Testis (tissue), 2 donors: ENCODE measurements at regions not wholly inside any gene's neighbourhood (a gene's known extent, or its start where the extent isn't known, plus 50 kb on each side); places are given as distances from the start of the nearest gene placed in this dataset.

Source experiments
- DNase-seq: peaks from one replicate; pipeline ENCODE4 v3.0.0-alpha.2; 2019
- H3K27ac ChIP-seq, 2 donors: fragments of 200-600 bp; sonication (generic); one replicate each; pipeline ENCODE4 v1.5.1; 2019
- H3K27me3 ChIP-seq: fragments of 200-600 bp; sonication (generic); one replicate; pipeline ENCODE4 v1.5.1; 2019
- H3K36me3 ChIP-seq: fragments of 200-600 bp; sonication (generic); one replicate; pipeline ENCODE4 v1.5.1; 2017; ENCODE audit warnings: low read depth; ENCODE audit errors: missing control alignments
- H3K4me1 ChIP-seq: fragments of 200-600 bp; sonication (generic); one replicate; pipeline ENCODE4 v1.5.1; 2019
- H3K4me3 ChIP-seq, 2 donors: fragments of 200-600 bp; sonication (generic); one replicate each; pipeline ENCODE4 v1.5.1; 2017 to 2019
- H3K9me3 ChIP-seq: fragments of 200-600 bp; sonication (generic); one replicate; pipeline ENCODE4 v1.5.1; 2017
- CTCF ChIP-seq, 3 experiments: fragments of 450-650 bp in 2 of 3; fragments of 200-600 bp in 1 of 3; sonication (generic) in 1 of 3; IDR thresholded peaks; one replicate each; pipeline ENCODE4 v1.5.1; 2016 to 2019; ENCODE audit warnings: antibody characterized with exemption in 3 of 3, mild to moderate bottlenecking in 2 of 3, moderate library complexity in 1 of 3
- POLR2A ChIP-seq: fragments of 450-650 bp; IDR thresholded peaks from one replicate; pipeline ENCODE4 v1.6.1; 2017; ENCODE audit warnings: antibody characterized with exemption, mild to moderate bottlenecking, moderate library complexity
- WGBS, 2 donors: methylation state at CpG; one replicate each; pipeline ENCODE4 v1.1.5; 2018; 5-methylcytosine and 5-hydroxymethylcytosine counted together
- intact Hi-C: fragments of 100-400 bp; cut with DNase I; formaldehyde crosslinking; loops from one replicate; pipeline ENCODE4 v1.15.1; 2023; ENCODE audit warnings: low total_unique reads

GRCh38 chr6:8269872-8270454, 165.4 kb downstream of the SLC35B3 start:
- WGBS, 2 donors, result 43 to 44% methylated on average over 2 of the region's 2 CpGs
- no peak for DNase-seq
- intact Hi-C loops, result no loop called here

GRCh38 chr6:8269094-8269493, 166.3 kb downstream of the SLC35B3 start:
- 71 to 72% methylated on average over 2 of the region's 2 CpGs for WGBS, 2 donors
- no peak for DNase-seq
- no peaks in the 10 kb centered on the region for H3K9me3 ChIP-seq
- H3K4me3 ChIP-seq, result no peak overlapping the region
- intact Hi-C loops, result no loop called here
- TF ChIP-seq POLR2A (no peak), CTCF (IDR thresholded peaks at IDR 0.05) (no peak)
- H3K27me3 ChIP-seq, result no peaks in the 10 kb centered on the region
- H3K36me3 ChIP-seq, result no peaks in the 10 kb centered on the region
- no peaks in the 10 kb centered on the region for H3K4me1 ChIP-seq
- no peak overlapping the region for H3K27ac ChIP-seq

More at GRCh38 chr6:8269872-8270454, 165.4 kb downstream of the SLC35B3 start:
- no peaks in the 10 kb centered on the region for H3K36me3 ChIP-seq
- no peaks in the 10 kb centered on the region for H3K4me1 ChIP-seq
- no peak for TF ChIP-seq POLR2A
- TF ChIP-seq CTCF (IDR thresholded peaks at IDR 0.05), result no peak
- H3K9me3 ChIP-seq, result no peaks in the 10 kb centered on the region
- no peak overlapping the region for H3K4me3 ChIP-seq
- H3K27me3 ChIP-seq, result no peaks in the 10 kb centered on the region
- no peak overlapping the region for H3K27ac ChIP-seq

- TF ChIP-seq POLR2A (no peak), CTCF (IDR thresholded peaks at IDR 0.05) (no peak)
- 81 to 87% methylated on average over 9 of the region's 9 CpGs for WGBS, 2 donors
- no peaks in the 10 kb centered on the region for H3K27me3 ChIP-seq
- H3K27ac ChIP-seq, result no peak overlapping the region
- H3K4me1 ChIP-seq, result no peaks in the 10 kb centered on the region
- H3K4me3 ChIP-seq, result no peak overlapping the region
- intact Hi-C loops, result no loop called here
- H3K36me3 ChIP-seq, result no peaks in the 10 kb centered on the region
- DNase-seq, result no peak
- H3K9me3 ChIP-seq, result no peaks in the 10 kb centered on the region
Observed at GRCh38 chr6:8268606-8269005, 166.3 kb upstream of the EEF1E1 start.

GRCh38 chr6:8268156-8268555, 165.8 kb upstream of the EEF1E1 start:
- no peak overlapping the region for H3K4me3 ChIP-seq
- no peaks in the 10 kb centered on the region for H3K9me3 ChIP-seq
- TF ChIP-seq CTCF (IDR thresholded peaks at IDR 0.05) (no peak), POLR2A (no peak)
- no peak overlapping the region for H3K27ac ChIP-seq
- intact Hi-C loops, result no loop called here
- 61 to 82% methylated on average over 1 of the region's 1 CpG for WGBS, 2 donors
- no peaks in the 10 kb centered on the region for H3K36me3 ChIP-seq
- H3K4me1 ChIP-seq, result no peaks in the 10 kb centered on the region
- no peaks in the 10 kb centered on the region for H3K27me3 ChIP-seq
- no peak for DNase-seq

GRCh38 chr6:8260610-8261009, 158.3 kb upstream of the EEF1E1 start:
- 37 to 60% methylated on average over 3 of the region's 3 CpGs for WGBS, 2 donors
- no peaks in the 10 kb centered on the region for H3K36me3 ChIP-seq
- H3K4me3 ChIP-seq, result no peak overlapping the region
- no peak for TF ChIP-seq POLR2A
- TF ChIP-seq CTCF (IDR thresholded peaks at IDR 0.05), result no peak
- DNase-seq, result no peak
- intact Hi-C loops, result no loop called here
- H3K27me3 ChIP-seq, result no peaks in the 10 kb centered on the region
- H3K27ac ChIP-seq, result no peak overlapping the region
- H3K4me1 ChIP-seq, result no peaks in the 10 kb centered on the region
- H3K9me3 ChIP-seq, result no peaks in the 10 kb centered on the region
